ENCODE measurements at regions not wholly inside any gene's neighbourhood (a gene's known extent, or its start where the extent isn't known, plus 50 kb on each side); places are given as distances from the start of the nearest gene placed in this dataset.

GRCh38 chr12:107929436-107929835, 154.9 kb downstream of the ASCL4 start:
- Histone ChIP-seq H2BK5ac (ENCODE audit: low read depth, low read length, poor library complexity, severe bottlenecking) (no peak overlapping the region), H3K9me3 (ENCODE audit: control insufficient read depth, insufficient read depth, low read length) (no peaks in the 10 kb centered on the region), H3K23ac (ENCODE audit: low read depth, low read length) (no peak overlapping the region), H3K27me3 (ENCODE audit: control insufficient read depth, insufficient read depth, low read length) (no peaks in the 10 kb centered on the region), H3K36me3 (ENCODE audit: control insufficient read depth, insufficient read depth, low read length) (no peaks in the 10 kb centered on the region), H3K9ac (ENCODE audit: low read depth, low read length) (no peak overlapping the region), H4K91ac (ENCODE audit: insufficient read depth, low read depth, low read length) (no peak overlapping the region), H3K14ac (replicated peaks; ENCODE audit: low read depth, low read length) (no peak overlapping the region), H2BK20ac (ENCODE audit: low read depth, low read length) (no peak overlapping the region), H3K9me1 (ENCODE audit: insufficient read depth, low read length) (no peaks in the 10 kb centered on the region), H3K4me3 (ENCODE audit: insufficient read depth, low read depth, low read length) (no peak overlapping the region), H2AK5ac (ENCODE audit: low read depth, low read length) (no peak overlapping the region), H2AFZ (replicated peaks; ENCODE audit: low read length, poor library complexity) (no peak overlapping the region), H2BK120ac (ENCODE audit: low read depth, low read length) (no peak overlapping the region), H4K5ac (ENCODE audit: low read depth, low read length) (no peak overlapping the region), H4K20me1 (ENCODE audit: insufficient read depth, low read length) (no peaks in the 10 kb centered on the region), H4K8ac (ENCODE audit: low read depth in 2 of 2, low read length in 2 of 2) (no peak overlapping the region), H3K27ac (ENCODE audit: insufficient read depth, low read length) (no peak overlapping the region), H3K18ac (ENCODE audit: low read depth, low read length) (no peak overlapping the region), H2AK9ac (replicated peaks; ENCODE audit: low read depth, low read length, poor library complexity) (no peak overlapping the region), H3K4me1 (ENCODE audit: control insufficient read depth, insufficient read depth, low read length) (no peaks in the 10 kb centered on the region), H3K4ac (ENCODE audit: low read depth, low read length) (no peak overlapping the region), H3K56ac (ENCODE audit: extremely low read depth, insufficient read depth, low read length) (no peak overlapping the region), H3K4me2 (ENCODE audit: low read depth, low read length) (no peak overlapping the region), H3K79me1 (ENCODE audit: low read depth in 1 of 2, low read length in 2 of 2) (no peaks in the 10 kb centered on the region), H2BK15ac (ENCODE audit: low read depth, low read length) (no peak overlapping the region)
- no peak for TF ChIP-seq MXI1 (IDR thresholded peaks at IDR 0.05; ENCODE audit: borderline replicate concordance, low read depth, low read length)
- peak; percentile 22; the same call in 1 of the 2 replicates for TF ChIP-seq CTCF (conservative IDR thresholded peaks at IDR 0.05; ENCODE audit: low read depth, low read length)
- ChIA-PET CTCF (no interaction called here), POLR2A (ENCODE audit: unreplicated experiment) (no interaction called here)
- dilution Hi-C loops (cut with HindIII; ENCODE audit: low sequenced_read_pairs, unreplicated experiment): no loop called here
- ATAC-seq (ENCODE audit: low read depth) (no peak), DNase-seq (peak; percentile 10)
- BruUV-seq (replicated peaks): no TSS peak
- intact Hi-C loops (cut with micrococcal nuclease): no loop called here
- WGBS, 2 experiments (ENCODE audit: extremely low coverage in 2 of 2, insufficient read length in 1 of 2): 25% methylated on average over 4 of the region's 12 CpGs; no CpG with 5 or more reads in 1 of the 2 experiments
- in situ Hi-C loops (cut with MboI; ENCODE audit: low sequenced_read_pairs): no loop called here

Data from IMR-90 (cell line).